Testis (tissue), 2 donors: ENCODE measurements at regions not wholly inside any gene's neighbourhood (a gene's known extent, or its start where the extent isn't known, plus 50 kb on each side); places are given as distances from the start of the nearest gene placed in this dataset.

Experiments
- POLR2A ChIP-seq: fragments of 450-650 bp; IDR thresholded peaks from one replicate; pipeline ENCODE4 v1.6.1; 2017; ENCODE audit warnings: antibody characterized with exemption, mild to moderate bottlenecking, moderate library complexity
- TF ChIP-seq, protein P1 (sequence below), 3 experiments: fragments of 450-650 bp in 2 of 3; fragments of 200-600 bp in 1 of 3; sonication (generic) in 1 of 3; IDR thresholded peaks; one replicate each; pipeline ENCODE4 v1.5.1; 2016 to 2019; ENCODE audit warnings: antibody characterized with exemption in 3 of 3, mild to moderate bottlenecking in 2 of 3, moderate library complexity in 1 of 3

DNA sequence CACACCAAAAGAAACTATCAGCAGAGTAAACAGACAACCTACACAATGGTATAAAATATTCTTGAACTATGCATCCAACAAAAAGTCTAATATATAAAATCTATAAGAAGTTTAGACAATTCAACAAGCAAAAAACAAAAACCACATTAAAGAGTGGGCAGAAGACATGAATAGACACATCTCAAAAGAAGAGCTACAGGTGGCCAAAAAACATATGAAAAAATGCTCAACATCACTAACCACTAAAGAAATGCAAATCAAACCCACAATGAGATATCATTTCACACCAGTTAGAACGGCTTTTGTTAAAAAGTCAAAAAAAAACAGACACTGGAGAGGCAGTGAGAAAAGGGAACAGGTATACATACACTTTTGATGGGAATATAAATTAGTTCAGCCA lies 348.9 kb upstream of the MAF start:
- TF ChIP-seq, protein P1, sequence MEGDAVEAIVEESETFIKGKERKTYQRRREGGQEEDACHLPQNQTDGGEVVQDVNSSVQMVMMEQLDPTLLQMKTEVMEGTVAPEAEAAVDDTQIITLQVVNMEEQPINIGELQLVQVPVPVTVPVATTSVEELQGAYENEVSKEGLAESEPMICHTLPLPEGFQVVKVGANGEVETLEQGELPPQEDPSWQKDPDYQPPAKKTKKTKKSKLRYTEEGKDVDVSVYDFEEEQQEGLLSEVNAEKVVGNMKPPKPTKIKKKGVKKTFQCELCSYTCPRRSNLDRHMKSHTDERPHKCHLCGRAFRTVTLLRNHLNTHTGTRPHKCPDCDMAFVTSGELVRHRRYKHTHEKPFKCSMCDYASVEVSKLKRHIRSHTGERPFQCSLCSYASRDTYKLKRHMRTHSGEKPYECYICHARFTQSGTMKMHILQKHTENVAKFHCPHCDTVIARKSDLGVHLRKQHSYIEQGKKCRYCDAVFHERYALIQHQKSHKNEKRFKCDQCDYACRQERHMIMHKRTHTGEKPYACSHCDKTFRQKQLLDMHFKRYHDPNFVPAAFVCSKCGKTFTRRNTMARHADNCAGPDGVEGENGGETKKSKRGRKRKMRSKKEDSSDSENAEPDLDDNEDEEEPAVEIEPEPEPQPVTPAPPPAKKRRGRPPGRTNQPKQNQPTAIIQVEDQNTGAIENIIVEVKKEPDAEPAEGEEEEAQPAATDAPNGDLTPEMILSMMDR (IDR thresholded peaks at IDR 0.05), result no peak
- no peak for TF ChIP-seq POLR2A
